Breast epithelium (tissue), 3 donors: ENCODE measurements at regions not wholly inside any gene's neighbourhood (a gene's known extent, or its start where the extent isn't known, plus 50 kb on each side); places are given as distances from the start of the nearest gene placed in this dataset.

Experiments used
- CTCF ChIP-seq, 3 donors: fragments of 450-650 bp; IDR thresholded peaks; one replicate each; pipeline ENCODE4 v1.5.1; 2016 to 2017; ENCODE audit warnings: antibody characterized with exemption in 3 of 3, mild to moderate bottlenecking in 3 of 3, moderate library complexity in 3 of 3
- POLR2A ChIP-seq: fragments of 450-650 bp; IDR thresholded peaks from one replicate; pipeline ENCODE4 v1.6.1; 2016; ENCODE audit warnings: antibody characterized with exemption, mild to moderate bottlenecking, moderate library complexity

- TF ChIP-seq CTCF (IDR thresholded peaks at IDR 0.05) (no peak), POLR2A (no peak)
Measured at GRCh38 chr9:116057371-116057770, 96.2 kb upstream of the PAPPA start.
